ENCODE measurements at regions not wholly inside any gene's neighbourhood (a gene's known extent, or its start where the extent isn't known, plus 50 kb on each side); places are given as distances from the start of the nearest gene placed in this dataset.

DNA sequence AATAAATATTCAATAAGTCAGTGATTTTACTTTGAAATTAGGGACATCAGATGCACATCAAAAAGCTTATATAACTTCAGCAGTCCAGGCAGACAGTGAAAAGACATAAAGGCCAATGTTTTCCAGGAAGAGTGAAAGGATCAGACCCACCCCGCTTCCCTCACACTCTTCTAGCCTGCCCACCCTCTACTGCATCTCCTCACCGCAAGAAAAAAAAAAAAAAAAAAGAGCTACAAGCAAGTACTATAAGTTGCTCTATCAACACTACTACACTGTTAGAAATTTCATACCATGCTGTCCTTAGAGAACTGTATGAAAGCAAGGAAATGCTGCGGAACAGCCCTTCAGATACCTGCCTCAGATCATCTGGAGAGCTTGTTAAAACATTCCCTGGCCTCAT, 240.8 kb downstream of the ZEB2 start:
- Histone ChIP-seq H3K36me3 (replicated peaks in 1 of 2; ENCODE audit: control extremely low read depth in 1 of 2, control insufficient read depth in 1 of 2, extremely low read depth in 1 of 2, insufficient read depth in 2 of 2, low read length in 1 of 2) (no peaks in the 10 kb centered on the region), H3K4me3 (ENCODE audit: control extremely low read depth in 1 of 5, extremely low read depth in 1 of 5, insufficient read depth in 1 of 5, low read depth in 2 of 5, low read length in 4 of 5) (no peak overlapping the region), H3K9ac (ENCODE audit: low read length) (no peak overlapping the region), H3K79me2 (ENCODE audit: control insufficient read depth, insufficient read depth, low read length) (peaks cover 26% of the 10 kb centered on the region), H4K20me1 (ENCODE audit: control insufficient read depth, insufficient read depth, low read length, poor library complexity, severe bottlenecking) (no peaks in the 10 kb centered on the region), H3K4me1 (ENCODE audit: control insufficient read depth in 2 of 2, insufficient read depth in 2 of 2, low read length in 2 of 2) (no peaks in the 10 kb centered on the region), H3K27ac (ENCODE audit: low read length in 2 of 2) (no peak overlapping the region), H3K9me3 (ENCODE audit: control extremely low read depth in 1 of 3, control insufficient read depth in 2 of 3, insufficient read depth in 1 of 3, low read length in 2 of 3) (no peaks in the 10 kb centered on the region), H3K4me2 (replicated peaks; ENCODE audit: low read depth, low read length, poor library complexity, severe bottlenecking) (no peak overlapping the region), H3K27me3 (replicated peaks in 1 of 4; ENCODE audit: control extremely low read depth in 1 of 4, control insufficient read depth in 3 of 4, insufficient read depth in 4 of 4, low read length in 3 of 4) (no peaks in the 10 kb centered on the region), H2AFZ (ENCODE audit: insufficient read depth, low read depth, low read length, poor library complexity, severe bottlenecking) (no peak overlapping the region)
- intact Hi-C loops (cut with micrococcal nuclease) = loop anchor here (5.0 kb wide), 1 partner anchor 37 kb away; no protein-coding TSS in a partner anchor
- Mint-ChIP-seq H3K9me3 (ENCODE audit: insufficient read depth) (no peaks in the 10 kb centered on the region), H3K27ac (no peak overlapping the region), H3K4me3 (no peak overlapping the region), H3K27me3 (no peaks in the 10 kb centered on the region), H3K4me1 (peaks cover 15% of the 10 kb centered on the region)
- DNase-seq (no peak), ATAC-seq (ENCODE audit: low read depth) (no peak)
- POLR2A ChIA-PET = no interaction called here
- CTCF ChIA-PET = no interaction called here
- TF ChIP-seq EZH2 (IDR thresholded peaks at IDR 0.05; ENCODE audit: borderline replicate concordance, insufficient read depth, low read depth, low read length, poor library complexity, severe bottlenecking) = no peak
- TF ChIP-seq, protein P1, sequence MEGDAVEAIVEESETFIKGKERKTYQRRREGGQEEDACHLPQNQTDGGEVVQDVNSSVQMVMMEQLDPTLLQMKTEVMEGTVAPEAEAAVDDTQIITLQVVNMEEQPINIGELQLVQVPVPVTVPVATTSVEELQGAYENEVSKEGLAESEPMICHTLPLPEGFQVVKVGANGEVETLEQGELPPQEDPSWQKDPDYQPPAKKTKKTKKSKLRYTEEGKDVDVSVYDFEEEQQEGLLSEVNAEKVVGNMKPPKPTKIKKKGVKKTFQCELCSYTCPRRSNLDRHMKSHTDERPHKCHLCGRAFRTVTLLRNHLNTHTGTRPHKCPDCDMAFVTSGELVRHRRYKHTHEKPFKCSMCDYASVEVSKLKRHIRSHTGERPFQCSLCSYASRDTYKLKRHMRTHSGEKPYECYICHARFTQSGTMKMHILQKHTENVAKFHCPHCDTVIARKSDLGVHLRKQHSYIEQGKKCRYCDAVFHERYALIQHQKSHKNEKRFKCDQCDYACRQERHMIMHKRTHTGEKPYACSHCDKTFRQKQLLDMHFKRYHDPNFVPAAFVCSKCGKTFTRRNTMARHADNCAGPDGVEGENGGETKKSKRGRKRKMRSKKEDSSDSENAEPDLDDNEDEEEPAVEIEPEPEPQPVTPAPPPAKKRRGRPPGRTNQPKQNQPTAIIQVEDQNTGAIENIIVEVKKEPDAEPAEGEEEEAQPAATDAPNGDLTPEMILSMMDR (IDR thresholded peaks at IDR 0.05) = no peak
- 100% methylated on average over 3 of the region's 3 CpGs for WGBS (ENCODE audit: insufficient coverage)

DNA sequence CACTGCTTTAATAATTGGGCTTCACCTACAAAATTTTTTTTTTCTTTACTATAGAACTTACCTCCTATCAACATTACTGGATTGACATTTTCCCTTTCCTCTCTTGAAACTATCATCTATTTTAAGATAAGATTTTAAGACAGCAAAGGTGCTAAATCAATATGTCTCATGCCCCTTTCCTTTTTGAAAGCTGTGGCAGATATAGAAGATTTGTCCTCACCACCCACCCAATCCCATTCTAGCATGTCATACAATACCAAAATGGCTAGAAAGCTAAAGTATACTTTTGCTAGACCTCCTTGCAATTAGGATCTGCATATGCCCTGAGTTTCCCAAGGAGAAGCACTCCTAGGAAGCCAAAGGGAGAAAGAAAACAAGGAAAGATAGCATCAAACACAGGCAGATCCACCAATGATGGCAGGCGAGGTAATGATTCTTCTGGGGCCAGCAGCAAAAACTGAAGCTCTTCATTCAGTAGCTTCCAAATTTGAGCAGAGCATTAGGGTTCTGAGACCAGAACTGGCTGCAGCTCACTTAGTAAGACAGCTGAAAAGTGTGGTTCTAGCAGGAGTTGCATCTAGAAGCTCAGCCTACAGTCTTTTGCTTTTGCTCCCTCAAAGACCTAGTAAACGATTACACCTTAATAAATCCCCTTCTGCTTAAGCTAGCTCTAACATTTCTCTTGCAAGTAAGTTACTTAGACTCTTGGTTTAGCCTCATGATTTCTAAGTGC, 242.1 kb downstream of the ZEB2 start:
- Histone ChIP-seq H3K4me1 (ENCODE audit: control insufficient read depth in 2 of 2, insufficient read depth in 2 of 2, low read length in 2 of 2) (no peaks in the 10 kb centered on the region), H3K9ac (ENCODE audit: low read length) (no peak overlapping the region), H3K79me2 (ENCODE audit: control insufficient read depth, insufficient read depth, low read length) (peaks cover 36% of the 10 kb centered on the region), H2AFZ (ENCODE audit: insufficient read depth, low read depth, low read length, poor library complexity, severe bottlenecking) (no peak overlapping the region), H3K4me3 (ENCODE audit: control extremely low read depth in 1 of 5, extremely low read depth in 1 of 5, insufficient read depth in 1 of 5, low read depth in 2 of 5, low read length in 4 of 5) (no peak overlapping the region), H3K36me3 (replicated peaks in 1 of 2; ENCODE audit: control extremely low read depth in 1 of 2, control insufficient read depth in 1 of 2, extremely low read depth in 1 of 2, insufficient read depth in 2 of 2, low read length in 1 of 2) (no peaks in the 10 kb centered on the region), H3K4me2 (replicated peaks; ENCODE audit: low read depth, low read length, poor library complexity, severe bottlenecking) (no peak overlapping the region), H3K27ac (ENCODE audit: low read length in 2 of 2) (no peak overlapping the region), H3K27me3 (replicated peaks in 1 of 4; ENCODE audit: control extremely low read depth in 1 of 4, control insufficient read depth in 3 of 4, insufficient read depth in 4 of 4, low read length in 3 of 4) (no peaks in the 10 kb centered on the region), H4K20me1 (ENCODE audit: control insufficient read depth, insufficient read depth, low read length, poor library complexity, severe bottlenecking) (no peaks in the 10 kb centered on the region), H3K9me3 (ENCODE audit: control extremely low read depth in 1 of 3, control insufficient read depth in 2 of 3, insufficient read depth in 1 of 3, low read length in 2 of 3) (no peaks in the 10 kb centered on the region)
- DNase-seq = no peak
- no peak overlapping the region for H3K27ac Mint-ChIP-seq
- no peak for ATAC-seq (ENCODE audit: low read depth)
- H3K4me1 Mint-ChIP-seq = peaks cover 15% of the 10 kb centered on the region
- no peak overlapping the region for H3K4me3 Mint-ChIP-seq
- TF ChIP-seq, protein P1 (IDR thresholded peaks at IDR 0.05) = no peak
- TF ChIP-seq EZH2 (IDR thresholded peaks at IDR 0.05; ENCODE audit: borderline replicate concordance, insufficient read depth, low read depth, low read length, poor library complexity, severe bottlenecking) = no peak
- no peaks in the 10 kb centered on the region for H3K27me3 Mint-ChIP-seq
- CTCF ChIA-PET = no interaction called here
- WGBS (ENCODE audit: insufficient coverage) = 100% methylated on average over 1 of the region's 2 CpGs
- no peaks in the 10 kb centered on the region for H3K9me3 Mint-ChIP-seq (ENCODE audit: insufficient read depth)
- POLR2A ChIA-PET = no interaction called here
- intact Hi-C loops (cut with micrococcal nuclease) = loop anchor here (5.0 kb wide), 1 partner anchor 35 kb away; no protein-coding TSS in a partner anchor
